Pulmonary artery endothelial cell (primary cell): ENCODE measurements at regions not wholly inside any gene's neighbourhood (a gene's known extent, or its start where the extent isn't known, plus 50 kb on each side); places are given as distances from the start of the nearest gene placed in this dataset.

ENCODE experiments used
- DNase-seq: peaks from one replicate; pipeline ENCODE4 v3.0.0-alpha.2; 2011; ENCODE audit warnings: low read depth, low spot score

GRCh38 chr2:220209093-220209492 lies 581.7 kb downstream of the SLC4A3 start:
- no peak for DNase-seq

DNA sequence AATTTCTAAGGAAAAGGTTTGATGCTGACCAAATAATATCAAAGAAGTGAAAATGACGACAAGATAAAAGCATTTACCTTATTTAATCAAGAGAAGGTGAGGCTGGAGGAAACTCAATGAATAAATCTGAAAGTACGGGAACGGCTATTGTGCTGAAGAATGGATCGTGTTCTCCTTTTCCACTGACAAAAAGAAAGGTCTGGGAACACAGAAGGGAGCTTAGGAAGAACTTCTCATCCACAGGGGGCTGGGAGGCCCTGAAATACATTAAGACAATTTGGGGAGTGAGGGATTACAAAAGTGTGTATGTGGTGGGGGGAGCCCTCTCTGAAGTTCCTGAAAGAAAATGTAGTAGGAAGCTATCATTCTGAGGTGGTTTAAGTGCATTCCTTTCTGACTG lies 582.3 kb downstream of the SLC4A3 start:
- DNase-seq, result no peak

DNA sequence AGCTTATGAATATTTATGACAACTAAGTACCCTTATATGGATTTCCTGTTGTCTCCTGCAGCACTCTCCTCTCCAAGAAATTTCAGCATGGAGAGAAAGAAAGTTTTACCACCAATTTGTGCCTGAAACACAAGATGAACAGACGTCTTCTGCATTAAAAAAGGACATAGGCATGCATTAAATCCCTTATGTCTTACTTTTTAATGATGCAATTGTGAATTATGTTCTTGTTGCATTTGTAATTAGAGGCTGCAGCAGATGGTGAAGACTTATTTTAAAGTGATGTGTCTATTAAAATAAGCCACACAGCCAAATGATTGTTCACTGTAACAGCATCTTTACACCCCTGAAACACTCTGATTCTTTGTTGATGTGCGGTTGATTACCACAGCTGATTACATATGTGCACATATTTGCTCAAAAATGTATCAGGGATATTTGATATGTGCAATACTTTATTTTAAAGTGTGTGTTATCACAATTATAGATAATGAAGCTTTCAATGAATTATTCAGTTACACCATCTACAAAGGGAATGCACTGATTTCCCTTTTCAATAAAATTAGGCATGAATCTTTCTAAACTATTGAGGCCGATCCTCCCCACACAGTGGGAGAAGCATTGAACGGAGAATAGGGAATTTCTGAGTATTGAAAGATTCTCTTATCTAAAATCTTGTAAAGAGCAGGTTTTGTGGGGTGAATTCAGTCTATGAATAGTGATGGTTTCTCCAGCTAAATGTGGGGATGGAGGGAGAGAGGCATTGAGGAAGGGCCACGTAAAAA lies 585.1 kb downstream of the SLC4A3 start:
- DNase-seq, result no peak

DNA sequence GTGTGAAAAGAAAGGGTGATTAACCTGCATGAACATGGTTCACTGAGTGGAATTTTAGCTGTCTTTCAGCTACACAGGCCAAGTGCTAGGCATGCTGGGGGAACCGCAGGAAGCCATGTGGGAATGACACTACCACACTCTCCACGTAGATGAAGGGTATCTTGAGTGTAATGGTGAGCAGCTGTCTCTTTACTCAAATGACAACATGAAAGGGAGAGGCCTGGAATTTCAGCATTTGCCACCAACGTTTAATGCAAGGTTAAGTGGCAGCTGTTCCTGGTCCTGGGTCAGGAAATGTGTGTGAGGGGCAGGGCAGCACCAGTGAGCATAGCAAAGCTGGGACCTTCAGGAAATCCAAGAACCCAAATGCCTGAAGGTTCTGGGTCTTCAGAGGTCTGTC lies 588.4 kb downstream of the SLC4A3 start:
- DNase-seq, result no peak

DNA sequence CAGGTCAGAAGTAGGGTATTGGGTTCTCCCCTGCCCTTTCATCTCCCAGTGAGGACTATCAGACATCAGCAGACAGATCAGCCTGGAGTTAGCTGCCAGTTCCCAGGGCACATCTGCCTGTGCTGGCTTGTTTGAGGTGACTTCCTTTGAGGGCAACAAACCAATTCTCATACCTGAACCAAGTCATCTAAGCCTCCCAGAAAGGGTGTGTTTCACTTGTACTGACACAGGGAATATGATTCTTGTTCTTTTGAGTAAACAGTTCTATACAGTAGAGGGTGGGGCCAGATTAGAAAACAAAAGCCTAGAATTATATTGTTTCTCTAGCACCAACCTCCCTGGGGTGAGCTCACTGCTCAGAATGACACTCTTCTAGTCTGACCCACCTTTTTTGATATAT lies 591.9 kb downstream of the SLC4A3 start:
- no peak for DNase-seq

DNA sequence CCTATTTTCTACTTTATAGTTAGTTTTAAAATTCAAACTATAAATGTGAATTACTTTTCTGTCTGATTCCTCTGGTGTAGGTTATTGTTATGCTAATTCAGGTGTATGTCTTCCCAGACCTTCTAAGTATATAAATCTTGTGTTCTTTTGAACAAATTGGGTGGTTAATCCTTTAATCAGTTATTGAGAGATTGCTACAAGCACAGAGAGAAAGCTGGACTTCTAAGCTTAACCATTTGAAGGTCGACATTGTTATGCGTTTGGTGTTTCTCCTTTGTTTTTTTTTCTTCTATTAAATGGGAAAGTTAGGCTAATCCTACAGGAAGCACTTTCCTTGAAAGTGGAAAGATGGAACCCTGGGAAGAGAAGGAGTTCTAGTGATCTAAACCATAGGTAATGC lies 592.6 kb downstream of the SLC4A3 start:
- DNase-seq, result no peak

DNA sequence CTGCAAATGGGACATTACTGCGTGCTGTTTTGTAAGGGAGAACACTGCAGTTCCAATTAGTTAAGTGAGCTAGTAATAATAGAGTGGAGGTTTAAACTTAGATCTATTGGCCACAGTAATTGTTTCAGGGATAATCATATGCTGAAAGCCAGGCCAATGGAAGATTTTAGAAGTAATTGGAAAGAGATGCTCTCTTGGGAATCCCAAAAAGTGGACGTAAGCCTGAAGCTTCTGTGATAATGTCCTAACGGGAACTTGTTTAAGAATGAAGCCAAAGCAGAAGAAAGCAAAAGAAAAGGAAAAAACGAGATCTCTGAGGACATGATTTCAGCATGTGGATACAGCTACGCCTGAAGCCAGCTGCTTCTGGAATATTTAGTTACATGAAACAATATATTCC lies 594.6 kb downstream of the SLC4A3 start:
- DNase-seq, result no peak

- no peak for DNase-seq
Measured at GRCh38 chr2:220224691-220225543, 597.5 kb downstream of the SLC4A3 start.

- no peak for DNase-seq
Measured at GRCh38 chr2:220226076-220226475, 598.6 kb downstream of the SLC4A3 start.

- no peak for DNase-seq
Measured at GRCh38 chr2:220226546-220226945, 599.1 kb downstream of the SLC4A3 start.

- no peak for DNase-seq
Measured at GRCh38 chr2:220227266-220227920, 600.0 kb downstream of the SLC4A3 start.

DNA sequence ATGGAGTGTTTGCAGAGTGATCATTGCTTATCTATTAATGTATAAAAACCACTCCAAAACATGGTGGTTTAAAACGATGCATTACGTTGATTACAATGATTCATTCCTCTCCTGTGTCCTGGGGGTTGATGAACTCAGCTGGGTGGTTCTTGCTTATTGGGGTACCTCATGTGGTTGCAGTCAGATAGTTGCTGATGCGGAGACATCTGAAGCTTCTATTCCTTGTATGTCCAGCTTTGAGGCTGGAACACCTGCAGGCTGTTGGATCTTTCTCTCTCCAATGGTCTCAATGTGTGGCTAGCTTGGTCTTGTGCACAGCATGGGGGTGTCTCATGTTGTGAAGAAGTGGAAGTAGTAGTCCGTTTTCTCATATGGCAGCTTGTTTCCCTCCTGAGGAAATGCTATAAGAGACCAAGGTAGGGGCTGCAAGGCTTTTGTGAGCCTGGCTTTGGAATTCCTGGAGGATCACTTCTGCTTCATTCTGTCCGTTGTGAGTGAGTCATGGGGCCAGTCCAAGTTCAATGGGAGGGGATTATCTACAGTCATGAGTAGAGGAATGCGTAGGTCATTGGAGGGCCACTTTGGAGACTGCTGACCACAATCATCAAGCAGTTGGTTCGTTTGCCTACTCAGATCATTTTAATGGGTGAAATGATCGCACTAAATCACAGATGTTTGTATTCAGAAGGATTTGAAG lies 601.0 kb downstream of the SLC4A3 start:
- DNase-seq, result no peak

DNA sequence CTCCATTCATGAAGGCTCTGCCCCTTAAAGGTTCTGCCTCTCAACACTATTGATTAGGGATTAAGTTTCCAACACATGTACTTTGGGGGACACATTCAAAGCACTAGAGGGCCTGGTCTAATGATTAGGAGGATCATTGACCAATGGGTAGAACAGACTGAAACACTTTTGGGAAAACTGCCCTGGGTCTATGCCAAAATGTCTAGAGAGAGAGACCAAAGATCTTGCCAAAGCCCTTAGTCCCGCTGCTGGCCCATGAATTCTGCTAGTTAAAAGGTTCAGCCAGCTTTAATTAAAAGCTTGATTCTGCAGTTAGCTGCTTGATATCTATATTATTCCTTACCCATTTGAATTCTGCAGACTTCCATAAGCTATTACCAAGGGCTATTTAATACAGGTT lies 613.2 kb downstream of the SLC4A3 start:
- no peak for DNase-seq

GRCh38 chr2:220241423-220241822 lies 614.0 kb downstream of the SLC4A3 start:
- DNase-seq, result no peak

GRCh38 chr2:220243571-220243970 lies 616.1 kb downstream of the SLC4A3 start:
- DNase-seq, result no peak

DNA sequence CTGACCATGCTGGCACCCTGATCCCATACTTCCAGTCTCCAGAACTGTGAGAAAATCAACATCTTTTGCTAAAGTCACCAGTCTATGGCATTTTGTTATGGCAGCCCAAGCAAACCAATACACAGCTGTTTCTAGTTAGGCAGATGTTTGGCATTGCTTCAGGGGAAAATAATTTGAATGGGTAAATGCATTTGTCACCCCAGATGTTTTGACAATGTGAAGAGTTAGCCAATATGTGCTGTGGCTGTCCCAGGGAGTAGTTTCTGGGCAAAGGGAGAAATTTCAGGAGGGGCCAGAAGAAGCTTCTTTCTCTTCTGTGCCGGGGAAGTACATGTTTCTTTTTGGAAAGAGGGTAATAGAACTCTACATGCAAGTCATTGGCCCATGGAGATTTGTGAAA lies 619.0 kb downstream of the SLC4A3 start:
- no peak for DNase-seq

DNA sequence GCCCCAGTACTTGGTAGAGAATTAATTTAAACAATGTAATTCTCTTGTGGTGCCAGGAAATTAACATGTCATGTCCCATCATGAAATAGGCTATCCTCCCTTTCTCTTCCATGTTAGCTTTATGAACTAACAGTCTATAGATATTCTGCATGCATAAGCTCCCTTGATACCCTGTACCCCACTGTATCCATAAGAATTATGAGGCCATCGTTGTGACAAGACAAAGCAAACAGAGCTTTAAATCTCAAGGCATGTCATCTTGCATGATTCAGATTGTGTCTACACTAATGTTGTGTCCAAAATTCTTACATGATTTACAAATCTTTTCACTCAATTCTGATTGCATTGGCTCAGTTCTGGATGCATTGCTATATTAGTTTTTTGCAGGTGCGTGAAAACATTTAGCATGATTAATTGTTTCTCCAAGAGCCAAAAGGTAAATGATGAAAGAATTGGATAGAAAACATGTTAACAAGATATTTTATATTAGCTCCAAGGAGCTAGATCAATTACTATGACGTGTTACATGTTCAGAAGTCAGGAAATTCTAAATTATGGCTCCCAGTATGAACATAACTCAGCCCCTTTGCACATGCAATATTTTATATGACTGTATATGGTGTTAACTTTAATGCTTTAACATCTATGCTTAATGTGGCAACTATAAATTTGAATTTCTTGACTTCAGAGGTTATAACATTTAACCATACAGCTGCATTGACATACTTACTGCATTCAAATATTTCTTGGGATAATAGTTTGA lies 620.3 kb downstream of the SLC4A3 start:
- no peak for DNase-seq

- no peak for DNase-seq
Measured at GRCh38 chr2:220259662-220260061, 632.2 kb downstream of the SLC4A3 start.

DNA sequence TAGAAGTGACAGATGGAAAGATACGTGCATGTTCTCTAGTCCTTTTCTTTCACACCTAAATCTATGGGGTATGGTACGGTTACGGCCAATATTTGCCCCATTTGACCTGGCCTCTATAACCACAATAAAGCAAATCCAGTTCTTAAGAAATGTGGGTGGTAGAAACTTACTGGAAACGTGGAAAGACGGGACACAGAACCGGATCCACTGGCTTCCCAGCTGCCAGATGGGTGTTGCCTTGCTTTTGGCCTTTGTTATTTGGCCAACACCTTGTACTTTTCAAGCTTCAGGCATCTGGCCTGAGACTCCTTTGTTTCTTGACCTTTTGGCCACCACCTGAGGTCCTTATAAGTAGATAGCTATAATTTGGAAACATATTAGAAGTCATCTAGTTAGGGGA lies 635.9 kb downstream of the SLC4A3 start:
- no peak for DNase-seq

GRCh38 chr2:220269367-220269766 lies 641.9 kb downstream of the SLC4A3 start:
- DNase-seq, result no peak
